Heart left ventricle (tissue), 16 donors: ENCODE measurements at regions not wholly inside any gene's neighbourhood (a gene's known extent, or its start where the extent isn't known, plus 50 kb on each side); places are given as distances from the start of the nearest gene placed in this dataset.
A peak's percentile ranks its signal among the peaks of the same experiment; 100 is the strongest.
"Not testable (repeated sequence)": the region's sequence is repeated elsewhere in the genome, so short reads cannot be mapped to it uniquely, and the experiment has no call there.

Experiments
- ATAC-seq, 4 donors: fragments of 200-7000 bp; cut with Tn5 transposase; one replicate each; pipeline ENCODE4 v1.9.1; 2020 to 2022; ENCODE audit warnings: moderate library complexity in 4 of 4, mild to moderate bottlenecking in 3 of 4, moderate number of reproducible peaks in 1 of 4
- DNase-seq, 5 donors: peaks; one replicate each; pipeline ENCODE4 v3.0.0-alpha.2; 2020
- H3K27ac ChIP-seq, 12 donors: fragments of 200-600 bp; sonication (generic) in 4 of 12; one replicate each; pipeline versions ENCODE4 v1.5.0 to v1.8.0; 2016 to 2022; ENCODE audit warnings: mild to moderate bottlenecking in 2 of 12
- H3K27me3 ChIP-seq, 9 donors: fragments of 200-600 bp; sonication (generic) in 2 of 9; one replicate each; pipeline versions ENCODE4 v1.5.1 to v1.8.0; 2016 to 2022; ENCODE audit warnings: mild to moderate bottlenecking in 3 of 9
- H3K36me3 ChIP-seq, 9 donors: fragments of 200-600 bp; sonication (generic) in 2 of 9; one replicate each; pipeline versions ENCODE4 v1.5.0 to v1.8.0; 2018 to 2022; ENCODE audit warnings: mild to moderate bottlenecking in 2 of 9
- H3K4me1 ChIP-seq, 12 donors: fragments of 200-600 bp; sonication (generic) in 4 of 12; one replicate each; pipeline versions ENCODE4 v1.5.0 to v1.8.0; 2016 to 2022; ENCODE audit warnings: mild to moderate bottlenecking in 3 of 12
- H3K4me3 ChIP-seq, 12 donors: fragments of 200-600 bp; sonication (generic) in 4 of 12; one replicate each; pipeline versions ENCODE4 v1.5.0 to v1.8.0; 2017 to 2022; ENCODE audit warnings: mild to moderate bottlenecking in 9 of 12, moderate library complexity in 4 of 12
- H3K9me3 ChIP-seq, 12 donors: fragments of 200-600 bp; sonication (generic) in 4 of 12; one replicate each; pipeline versions ENCODE4 v1.5.0 to v1.8.0; 2016 to 2022; ENCODE audit warnings: mild to moderate bottlenecking in 1 of 12
- POLR2A ChIP-seq, 2 donors: fragments of 450-650 bp; IDR thresholded peaks; one replicate each; pipeline ENCODE4 v1.6.1; 2017; ENCODE audit warnings: antibody characterized with exemption in 2 of 2, mild to moderate bottlenecking in 2 of 2, moderate library complexity in 2 of 2
- WGBS, 4 donors: extraction: QIAGEN DNeasy Blood & Tissue Kit in 2 of 4; methylation state at CpG; one replicate each; pipeline versions ENCODE4 v1.1.5 to v1.1.7; 2013 to 2018; 5-methylcytosine and 5-hydroxymethylcytosine counted together
- intact Hi-C, 10 donors: fragments of 100-400 bp; cut with DNase I; formaldehyde crosslinking; loops; one replicate each; pipeline versions ENCODE4 v1.11.1 to v1.14.2; 2022
- TF ChIP-seq, protein P1 (sequence below), 12 donors: fragments of 200-600 bp; sonication (generic) in 4 of 12; IDR thresholded peaks; one replicate each; pipeline versions ENCODE4 v1.5.0 to v1.8.0; 2018 to 2022; ENCODE audit warnings: antibody characterized with exemption in 12 of 12, mild to moderate bottlenecking in 5 of 12
- donor health status: ischemic (EF 13 %, LVEDD 7.1; RV severe dilation, severe dysfunction).
- donor health status: healthy with polysubstance abuse.
- donor health status: DM: no; HTN: yes; CAD: no.
- donor health status: DM: no; HTN: no; CAD: no.
- donor health status: ischemic (EF 25% LVEDD 6.9; RV normal size, moderate dysfunction).
- donor health status: ischemic (EF 25% LVEDD 5.7; RV mildly dilated, moderate dysfunction).
- donor health status: healthy.
- donor health status: DM: yes; HTN: yes; CAD: no.
- donor health status: ischemic (EF 35%, LVEDD 5.7; RV mildly dilated, moderate dysfunction).
- donor health status: nonischemic (EF 11% LVEDD 7.7; RV severe dilation, severe dysfunction).
- donor health status: DM: yes; HTN: yes; CAD: no.
- donor health status: PGD.
- donor health status: ischemic (EF 29% LVEDD 5.4; RV normal size, mild dysfunction).
- donor health status: nonischemic (EF 23%, LVEDD 6.1; RV moderate dilation, normal function).

DNA sequence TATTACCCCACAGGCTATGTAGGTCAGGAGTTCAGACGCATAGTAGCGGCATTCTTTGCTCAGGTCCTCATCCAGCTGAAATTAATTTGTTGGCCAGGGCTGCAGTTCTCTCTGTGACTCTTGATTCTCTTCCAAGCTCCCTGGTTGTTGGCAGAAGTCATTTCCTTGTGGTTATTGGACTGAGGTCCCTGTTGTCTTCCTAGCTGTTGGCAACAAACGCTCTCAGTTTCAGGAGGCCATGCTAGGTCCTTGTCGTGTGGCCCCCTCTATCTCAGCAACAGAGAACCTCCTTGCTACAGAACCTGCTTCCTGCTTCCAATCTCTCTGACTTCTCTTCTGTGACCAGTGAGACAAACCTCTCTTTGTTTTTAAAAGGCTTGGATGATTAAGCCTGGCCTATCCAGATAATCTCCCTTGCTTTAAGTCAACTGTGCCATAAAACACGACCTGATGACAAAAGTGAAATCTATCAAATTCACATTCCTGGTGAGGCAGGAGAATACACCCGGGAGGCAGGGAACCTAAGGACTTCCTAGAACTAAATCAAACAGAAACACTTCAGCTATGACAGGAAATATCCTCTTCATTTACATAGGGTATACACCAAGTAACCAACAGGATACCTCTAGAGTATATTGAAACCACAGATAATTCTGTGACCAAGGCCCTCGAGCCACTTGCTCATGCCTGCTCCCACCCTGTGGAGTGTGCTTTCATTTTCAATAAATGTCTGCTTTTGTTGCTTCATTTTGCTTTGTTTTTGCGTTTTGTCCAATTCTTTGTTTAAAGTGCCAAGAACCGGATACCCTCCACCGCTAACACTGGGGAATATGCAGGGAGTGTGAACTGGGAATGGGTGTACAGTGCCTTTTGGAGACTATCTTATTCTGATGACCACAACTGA is 196.0 kb downstream of the BTBD3 start:
- H3K27me3 ChIP-seq = no peaks in the 10 kb centered on the region
- TF ChIP-seq POLR2A (IDR thresholded peaks at IDR 0.05) = no peak
- TF ChIP-seq, protein P1, sequence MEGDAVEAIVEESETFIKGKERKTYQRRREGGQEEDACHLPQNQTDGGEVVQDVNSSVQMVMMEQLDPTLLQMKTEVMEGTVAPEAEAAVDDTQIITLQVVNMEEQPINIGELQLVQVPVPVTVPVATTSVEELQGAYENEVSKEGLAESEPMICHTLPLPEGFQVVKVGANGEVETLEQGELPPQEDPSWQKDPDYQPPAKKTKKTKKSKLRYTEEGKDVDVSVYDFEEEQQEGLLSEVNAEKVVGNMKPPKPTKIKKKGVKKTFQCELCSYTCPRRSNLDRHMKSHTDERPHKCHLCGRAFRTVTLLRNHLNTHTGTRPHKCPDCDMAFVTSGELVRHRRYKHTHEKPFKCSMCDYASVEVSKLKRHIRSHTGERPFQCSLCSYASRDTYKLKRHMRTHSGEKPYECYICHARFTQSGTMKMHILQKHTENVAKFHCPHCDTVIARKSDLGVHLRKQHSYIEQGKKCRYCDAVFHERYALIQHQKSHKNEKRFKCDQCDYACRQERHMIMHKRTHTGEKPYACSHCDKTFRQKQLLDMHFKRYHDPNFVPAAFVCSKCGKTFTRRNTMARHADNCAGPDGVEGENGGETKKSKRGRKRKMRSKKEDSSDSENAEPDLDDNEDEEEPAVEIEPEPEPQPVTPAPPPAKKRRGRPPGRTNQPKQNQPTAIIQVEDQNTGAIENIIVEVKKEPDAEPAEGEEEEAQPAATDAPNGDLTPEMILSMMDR (IDR thresholded peaks at IDR 0.05) = peak in 1 of 12 donors; percentile 8
- DNase-seq (peak in 4 of 5 donors; percentile 39 to 51 (median 44)), ATAC-seq (peak; percentile 78 to 94 (median 90))
- H3K36me3 ChIP-seq = no peaks in the 10 kb centered on the region
- WGBS, 4 donors = 43 to 51% (median 50%) methylated on average over 10 of the region's 10 CpGs
- H3K4me1 ChIP-seq = peaks cover 0 to 19% (median 5%) of the 10 kb centered on the region in 12 donors
- intact Hi-C loops = loop anchor here in 1 of 10 donors (5.0 kb wide), 1 partner anchor 96 kb away; no protein-coding TSS in a partner anchor
- peak overlapping the region in 1 of 12 donors; percentile 4 for H3K4me3 ChIP-seq
- peaks cover 0 to 5% (median under 1%) of the 10 kb centered on the region in 12 donors for H3K9me3 ChIP-seq
- peak overlapping the region in 10 of 12 donors; percentile 14 to 65 (median 39) for H3K27ac ChIP-seq

DNA sequence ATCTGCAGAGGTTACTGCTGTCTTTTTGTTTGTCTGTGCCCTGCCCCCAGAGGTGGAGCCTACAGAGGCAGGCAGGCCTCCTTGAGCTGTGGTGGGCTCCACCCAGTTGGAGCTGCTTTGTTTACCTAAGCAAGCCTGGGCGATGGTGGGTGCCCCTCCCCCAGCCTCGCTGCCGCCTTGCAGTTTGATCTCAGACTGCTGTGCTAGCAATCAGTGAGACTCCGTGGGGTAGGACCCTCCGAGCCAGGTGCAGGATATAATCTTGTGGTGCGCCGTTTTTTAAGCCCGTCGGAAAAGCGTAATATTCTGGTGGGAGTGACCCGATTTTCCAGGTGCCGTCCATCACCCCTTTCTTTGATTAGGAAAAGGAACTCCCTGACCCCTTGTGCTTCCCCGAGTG is 211.4 kb downstream of the BTBD3 start:
- H3K27me3 ChIP-seq, H3K9me3 ChIP-seq, H3K36me3 ChIP-seq, ATAC-seq, H3K4me1 ChIP-seq, DNase-seq, intact Hi-C loops, H3K27ac ChIP-seq, H3K4me3 ChIP-seq: not testable (repeated sequence)
- 67 to 77% (median 71%) methylated on average over 13 of the region's 13 CpGs for WGBS, 4 donors

DNA sequence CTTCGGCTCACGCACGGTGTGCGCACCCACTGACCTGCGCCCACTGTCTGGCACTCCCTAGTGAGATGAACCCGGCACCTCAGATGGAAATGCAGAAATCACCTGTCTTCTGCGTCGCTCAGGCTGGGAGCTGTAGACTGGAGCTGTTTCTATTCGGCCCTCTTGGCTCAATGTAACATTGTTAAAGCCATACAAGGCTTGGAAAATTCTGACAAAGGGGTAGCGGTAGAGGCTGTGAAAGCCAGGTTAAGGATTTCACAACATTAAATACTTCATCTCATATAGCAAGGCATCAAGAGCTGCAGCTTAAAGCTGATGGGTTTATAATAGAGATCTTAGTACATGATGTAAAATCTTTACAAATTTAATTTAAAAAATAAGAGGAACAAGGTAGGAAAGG is 211.8 kb downstream of the BTBD3 start:
- DNase-seq, H3K4me3 ChIP-seq, intact Hi-C loops, H3K4me1 ChIP-seq, H3K27ac ChIP-seq, H3K27me3 ChIP-seq, H3K36me3 ChIP-seq, ATAC-seq, H3K9me3 ChIP-seq: not testable (repeated sequence)
- WGBS, 4 donors = 87 to 92% (median 90%) methylated on average over 10 of the region's 10 CpGs

DNA sequence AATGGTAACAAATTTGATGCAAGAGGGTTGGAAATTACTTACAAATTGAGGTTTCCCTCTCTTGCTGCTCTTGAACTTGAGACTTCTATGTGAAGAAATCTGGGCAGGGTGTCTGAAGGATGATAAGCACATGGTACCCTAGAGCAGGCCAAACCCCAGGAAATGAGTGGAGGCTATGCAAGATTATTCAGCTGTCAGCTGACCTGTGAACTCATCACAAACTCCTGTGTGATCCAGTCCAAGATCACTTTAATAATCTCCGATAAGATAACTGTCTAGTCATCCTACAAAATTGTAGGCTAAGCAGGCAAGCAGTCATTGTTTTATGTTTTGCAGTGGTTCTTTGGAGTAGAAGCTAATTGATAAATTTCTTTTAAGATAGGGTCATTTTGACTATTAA is 213.1 kb downstream of the BTBD3 start:
- WGBS, 4 donors = 97 to 100% (median 100%) methylated on average over 1 of the region's 1 CpG
- Histone ChIP-seq H3K9me3 (no peaks in the 10 kb centered on the region), H3K27ac (no peak overlapping the region), H3K27me3 (no peaks in the 10 kb centered on the region), H3K36me3 (no peaks in the 10 kb centered on the region), H3K4me3 (no peak overlapping the region), H3K4me1 (no peaks in the 10 kb centered on the region)
- TF ChIP-seq POLR2A (IDR thresholded peaks at IDR 0.05) = no peak
- TF ChIP-seq, protein P1 (IDR thresholded peaks at IDR 0.05) = no peak
- ATAC-seq (no peak), DNase-seq (no peak)
- intact Hi-C loops = no loop called here

DNA sequence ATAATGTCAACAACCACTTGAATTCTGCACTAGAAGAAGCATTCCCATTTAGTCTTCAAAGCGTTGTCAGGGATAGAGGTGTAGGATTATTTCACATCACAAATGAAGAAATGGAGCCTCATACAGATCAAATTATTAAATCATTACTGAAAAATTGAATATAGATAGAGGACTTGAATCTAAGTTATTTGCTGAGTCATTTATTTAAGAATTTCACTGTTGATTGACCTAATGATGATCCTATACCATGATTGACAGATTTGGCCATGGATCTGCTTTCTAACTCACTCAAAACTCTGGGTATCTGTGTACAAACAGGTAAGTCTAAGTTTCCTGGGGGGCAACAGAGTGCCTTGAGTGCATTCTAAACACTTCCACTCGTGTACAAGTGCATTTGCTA is 215.9 kb downstream of the BTBD3 start:
- H3K27me3 ChIP-seq = no peaks in the 10 kb centered on the region
- no peak for ATAC-seq
- H3K4me1 ChIP-seq = no peaks in the 10 kb centered on the region
- WGBS, 4 donors = 76 to 87% (median 85%) methylated on average over 2 of the region's 2 CpGs
- intact Hi-C loops = no loop called here
- no peak for DNase-seq
- TF ChIP-seq POLR2A (IDR thresholded peaks at IDR 0.05) = no peak
- TF ChIP-seq, protein P1 (IDR thresholded peaks at IDR 0.05) = no peak
- H3K4me3 ChIP-seq = no peak overlapping the region
- no peak overlapping the region for H3K27ac ChIP-seq
- peaks cover 0 to 18% (median 4%) of the 10 kb centered on the region in 12 donors for H3K9me3 ChIP-seq
- H3K36me3 ChIP-seq = no peaks in the 10 kb centered on the region

DNA sequence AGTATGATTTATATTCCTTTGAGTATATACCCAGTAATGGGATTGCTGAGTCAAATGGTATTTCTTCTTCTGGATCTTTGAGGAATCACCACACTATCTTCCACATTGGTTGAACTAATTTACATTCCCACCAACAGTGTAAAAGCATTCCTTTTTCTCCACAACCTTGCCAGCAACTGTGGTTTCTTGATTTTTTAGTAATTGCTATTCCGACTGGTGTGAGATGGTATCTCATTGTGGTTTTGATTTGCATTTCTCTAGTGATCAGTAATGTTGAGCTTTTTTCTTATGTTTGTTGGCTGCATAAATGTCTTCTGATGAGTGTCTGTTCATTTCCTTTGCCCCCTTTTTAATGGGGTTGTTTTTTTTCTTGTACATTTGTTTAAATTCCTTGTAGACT is 228.3 kb downstream of the BTBD3 start:
- H3K27me3 ChIP-seq, DNase-seq, H3K36me3 ChIP-seq, H3K27ac ChIP-seq, intact Hi-C loops, ATAC-seq, H3K4me3 ChIP-seq, H3K4me1 ChIP-seq: not testable (repeated sequence)
- peaks cover 0 to 12% (median 0%) of the 10 kb centered on the region in 12 donors for H3K9me3 ChIP-seq
- 97 to 100% (median 98%) methylated on average over 1 of the region's 1 CpG for WGBS, 4 donors
